ENCODE measurements at regions not wholly inside any gene's neighbourhood (a gene's known extent, or its start where the extent isn't known, plus 50 kb on each side); places are given as distances from the start of the nearest gene placed in this dataset.

DNA sequence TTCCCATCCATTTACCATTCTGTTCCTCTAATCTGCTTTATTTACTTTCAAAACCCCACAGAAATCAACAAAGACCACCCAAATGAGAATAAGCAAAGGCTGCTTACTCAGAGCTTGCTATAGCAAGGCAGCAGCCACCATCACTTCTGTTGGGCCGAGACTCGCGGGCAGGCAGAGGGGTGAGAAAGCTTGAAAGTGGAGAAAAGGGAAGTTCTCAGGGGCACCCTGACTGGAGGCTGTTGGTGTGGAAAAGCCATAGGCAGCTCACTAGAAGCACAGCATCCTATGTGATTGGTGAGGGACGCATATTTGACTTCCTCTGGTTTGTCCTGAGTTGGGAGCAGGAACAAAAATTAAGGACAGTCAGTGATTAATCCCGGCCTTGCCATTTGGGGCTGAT is 269.7 kb upstream of the THSD7B start:
- Mint-ChIP-seq H3K4me3 (no peak overlapping the region), H3K4me1 (no peaks in the 10 kb centered on the region), H3K27me3 (peaks cover 75% of the 10 kb centered on the region), H3K36me3 (ENCODE audit: insufficient read depth) (no peaks in the 10 kb centered on the region), H3K27ac (ENCODE audit: low read depth) (no peak overlapping the region), H3K9me3 (peaks cover 7% of the 10 kb centered on the region)
- DNase-seq (ENCODE audit: low spot score in 2 of 2) (no peak), ATAC-seq (replicated peaks; ENCODE audit: extremely low read depth, poor library complexity, severe bottlenecking) (no peak)

DNA sequence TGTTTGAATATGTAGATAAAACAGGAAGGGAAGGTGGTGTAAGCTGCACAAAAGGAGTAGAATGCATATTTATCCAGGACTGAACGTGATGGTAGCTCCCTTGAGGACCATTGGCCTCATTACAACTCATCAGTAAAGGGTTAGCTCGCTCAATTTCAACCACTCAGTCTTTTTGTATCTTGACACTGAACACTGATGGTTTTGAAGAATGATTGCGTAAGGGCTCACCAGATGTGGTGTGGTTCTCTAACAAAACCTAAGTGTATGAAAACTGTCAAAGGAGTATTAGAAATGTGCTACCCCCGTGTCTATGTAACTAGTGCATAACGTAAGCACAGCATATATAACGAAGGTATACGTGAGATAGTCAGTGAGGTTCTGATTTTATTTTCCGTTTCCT is 272.4 kb upstream of the THSD7B start:
- Mint-ChIP-seq H3K4me1 (no peaks in the 10 kb centered on the region), H3K9me3 (peaks cover 7% of the 10 kb centered on the region), H3K4me3 (no peak overlapping the region), H3K27me3 (peaks cover 67% of the 10 kb centered on the region), H3K36me3 (ENCODE audit: insufficient read depth) (no peaks in the 10 kb centered on the region), H3K27ac (ENCODE audit: low read depth) (no peak overlapping the region)
- no peak for ATAC-seq (replicated peaks; ENCODE audit: extremely low read depth, poor library complexity, severe bottlenecking)
- no peak for DNase-seq (ENCODE audit: low spot score in 2 of 2)

DNA sequence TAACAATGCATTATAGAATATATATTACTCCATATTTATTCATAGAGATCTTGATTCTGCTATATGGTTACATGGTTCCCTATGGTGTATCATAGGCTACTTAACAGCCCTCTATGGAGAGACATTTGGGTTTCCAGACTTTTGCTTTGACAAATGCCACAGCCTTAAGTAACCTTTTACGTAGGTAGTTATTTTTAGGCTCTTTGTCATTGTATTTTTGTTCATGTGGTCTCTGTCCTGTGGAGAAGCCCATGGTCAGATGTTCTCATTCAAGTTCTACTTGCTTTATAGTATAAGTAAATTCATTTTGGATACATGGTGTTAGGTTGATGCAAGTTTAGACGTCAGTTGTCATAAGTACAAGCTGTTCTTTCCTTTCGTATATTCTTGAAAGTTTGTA is 275.2 kb upstream of the THSD7B start:
- Mint-ChIP-seq H3K27ac (ENCODE audit: low read depth) (no peak overlapping the region), H3K36me3 (ENCODE audit: insufficient read depth) (no peaks in the 10 kb centered on the region), H3K27me3 (peaks cover 43% of the 10 kb centered on the region), H3K4me3 (no peak overlapping the region), H3K4me1 (no peaks in the 10 kb centered on the region), H3K9me3 (peaks cover 7% of the 10 kb centered on the region)
- ATAC-seq (replicated peaks; ENCODE audit: extremely low read depth, poor library complexity, severe bottlenecking) (no peak), DNase-seq (ENCODE audit: low spot score in 2 of 2) (no peak)

DNA sequence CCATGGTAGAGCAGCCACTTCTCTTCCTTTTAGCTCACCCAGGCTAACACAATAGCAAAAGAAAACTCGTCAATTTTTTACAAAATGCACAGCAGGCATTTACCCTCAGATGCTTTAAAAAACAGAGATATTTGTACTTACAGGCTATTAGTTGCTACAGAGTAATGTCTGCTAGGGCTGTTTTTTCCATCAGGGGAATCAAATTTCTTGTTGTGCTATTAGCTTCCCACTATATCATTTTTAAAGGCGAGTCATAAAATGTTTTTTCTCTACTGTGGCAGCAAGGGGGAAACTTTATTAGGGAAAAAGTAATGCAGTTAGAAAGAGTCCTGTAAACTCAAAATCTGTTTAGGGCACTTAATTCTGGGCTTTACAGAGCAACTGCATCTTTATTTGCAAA is 277.9 kb upstream of the THSD7B start:
- DNase-seq (ENCODE audit: low spot score in 2 of 2), result no peak
- H3K36me3 Mint-ChIP-seq (ENCODE audit: insufficient read depth), result no peaks in the 10 kb centered on the region
- no peak for ATAC-seq (replicated peaks; ENCODE audit: extremely low read depth, poor library complexity, severe bottlenecking)
- peaks cover 20% of the 10 kb centered on the region for H3K27me3 Mint-ChIP-seq
- H3K27ac Mint-ChIP-seq (ENCODE audit: low read depth), result no peak overlapping the region
- H3K4me1 Mint-ChIP-seq, result no peaks in the 10 kb centered on the region
- no peak overlapping the region for H3K4me3 Mint-ChIP-seq
- H3K9me3 Mint-ChIP-seq, result peaks cover 7% of the 10 kb centered on the region

DNA sequence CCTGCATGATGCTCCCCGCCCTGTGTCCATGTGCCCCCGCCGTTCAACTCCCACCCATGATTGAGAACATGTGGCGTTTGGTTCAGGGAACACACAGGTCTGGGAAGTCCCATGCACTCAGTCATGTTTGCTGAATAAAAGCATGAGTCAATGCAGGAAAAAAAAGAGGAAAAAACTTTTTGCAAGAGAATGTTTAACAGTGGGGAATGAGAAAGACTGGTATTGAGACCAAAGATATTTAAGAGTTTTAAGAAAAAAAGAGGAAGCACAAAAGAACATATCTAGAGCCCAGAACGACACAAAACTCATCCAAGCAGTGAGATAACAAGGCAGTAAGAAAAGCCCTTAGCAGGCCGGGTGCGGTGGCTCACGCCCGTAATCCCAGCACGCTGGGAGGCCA is 279.2 kb upstream of the THSD7B start:
- Mint-ChIP-seq H3K36me3 (ENCODE audit: insufficient read depth) (no peaks in the 10 kb centered on the region), H3K4me1 (no peaks in the 10 kb centered on the region), H3K4me3 (no peak overlapping the region), H3K9me3 (no peaks in the 10 kb centered on the region), H3K27ac (ENCODE audit: low read depth) (no peak overlapping the region), H3K27me3 (peaks cover 7% of the 10 kb centered on the region)
- no peak for ATAC-seq (replicated peaks; ENCODE audit: extremely low read depth, poor library complexity, severe bottlenecking)
- DNase-seq (ENCODE audit: low spot score in 2 of 2), result no peak

DNA sequence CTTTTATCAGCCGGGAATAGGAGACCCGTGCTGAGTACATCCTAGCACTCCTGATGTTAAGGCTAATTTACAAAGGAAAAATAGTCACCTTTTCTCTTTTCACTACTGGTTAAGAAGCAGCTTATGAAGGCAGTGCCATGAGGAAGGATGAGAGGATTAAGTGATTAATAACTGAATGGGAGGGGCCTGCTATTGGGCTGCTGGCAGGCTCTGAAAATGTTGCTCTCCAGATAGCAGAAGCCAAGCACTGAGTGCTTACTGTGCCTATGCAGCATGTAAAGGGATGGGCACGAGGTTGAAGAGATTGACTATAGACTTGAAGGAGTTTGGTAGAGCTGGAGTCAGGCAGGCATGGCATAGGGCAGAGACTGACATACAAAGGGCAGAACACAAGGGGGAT is 282.4 kb upstream of the THSD7B start:
- Mint-ChIP-seq H3K27me3 (peaks cover 11% of the 10 kb centered on the region), H3K27ac (ENCODE audit: low read depth) (no peak overlapping the region), H3K4me1 (no peaks in the 10 kb centered on the region), H3K36me3 (ENCODE audit: insufficient read depth) (no peaks in the 10 kb centered on the region), H3K4me3 (no peak overlapping the region), H3K9me3 (peaks cover 10% of the 10 kb centered on the region)
- ATAC-seq (replicated peaks; ENCODE audit: extremely low read depth, poor library complexity, severe bottlenecking) (no peak), DNase-seq (ENCODE audit: low spot score in 2 of 2) (no peak)

DNA sequence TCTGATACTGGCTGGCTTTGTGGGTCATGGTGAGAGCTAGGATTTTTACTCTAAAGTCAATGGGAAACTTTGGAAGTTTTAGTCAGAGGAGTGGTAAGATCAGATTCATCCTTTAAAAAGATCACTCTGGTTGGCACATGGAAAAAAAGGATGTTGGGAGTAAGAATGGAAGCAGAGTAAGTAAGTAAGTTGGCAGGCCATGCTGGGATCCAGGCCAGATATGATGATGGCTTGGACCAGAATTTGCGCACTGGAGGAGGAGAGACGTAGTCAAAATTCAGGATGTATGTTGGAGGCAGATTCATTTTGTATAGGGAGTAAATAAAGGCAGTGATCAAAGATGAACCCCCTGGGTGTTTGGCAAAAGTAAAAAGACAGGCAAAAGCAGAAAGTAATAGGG is 283.3 kb upstream of the THSD7B start:
- Mint-ChIP-seq H3K4me3 (no peak overlapping the region), H3K27me3 (peaks cover 12% of the 10 kb centered on the region), H3K4me1 (no peaks in the 10 kb centered on the region), H3K27ac (ENCODE audit: low read depth) (no peak overlapping the region), H3K9me3 (peaks cover 14% of the 10 kb centered on the region), H3K36me3 (ENCODE audit: insufficient read depth) (no peaks in the 10 kb centered on the region)
- ATAC-seq (replicated peaks; ENCODE audit: extremely low read depth, poor library complexity, severe bottlenecking) (no peak), DNase-seq (ENCODE audit: low spot score in 2 of 2) (no peak)

DNA sequence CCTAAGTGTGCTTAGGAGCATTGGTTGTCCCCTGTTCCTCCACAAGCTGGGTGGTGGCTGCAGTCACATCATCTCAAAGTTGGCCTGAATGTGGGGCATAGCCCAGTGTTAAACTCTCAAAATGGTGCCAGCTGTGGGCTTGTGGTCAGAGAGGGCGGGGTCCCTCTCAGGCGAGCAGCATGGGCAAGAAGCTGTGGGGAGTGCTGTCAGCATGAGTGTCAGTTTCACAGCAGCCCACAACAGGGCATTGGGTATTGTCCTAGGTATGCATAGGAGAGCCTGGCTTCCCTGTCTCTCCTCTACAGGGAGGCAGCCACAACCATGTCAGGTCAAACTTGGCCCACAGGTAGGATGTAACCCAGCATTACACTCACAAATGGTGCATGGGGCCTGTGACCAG is 285.6 kb upstream of the THSD7B start:
- ATAC-seq (replicated peaks; ENCODE audit: extremely low read depth, poor library complexity, severe bottlenecking), result no peak
- Mint-ChIP-seq H3K4me1 (no peaks in the 10 kb centered on the region), H3K27me3 (peaks cover 12% of the 10 kb centered on the region), H3K4me3 (no peak overlapping the region), H3K9me3 (peaks cover 14% of the 10 kb centered on the region), H3K36me3 (ENCODE audit: insufficient read depth) (no peaks in the 10 kb centered on the region), H3K27ac (ENCODE audit: low read depth) (no peak overlapping the region)
- DNase-seq (ENCODE audit: low spot score in 2 of 2), result no peak

DNA sequence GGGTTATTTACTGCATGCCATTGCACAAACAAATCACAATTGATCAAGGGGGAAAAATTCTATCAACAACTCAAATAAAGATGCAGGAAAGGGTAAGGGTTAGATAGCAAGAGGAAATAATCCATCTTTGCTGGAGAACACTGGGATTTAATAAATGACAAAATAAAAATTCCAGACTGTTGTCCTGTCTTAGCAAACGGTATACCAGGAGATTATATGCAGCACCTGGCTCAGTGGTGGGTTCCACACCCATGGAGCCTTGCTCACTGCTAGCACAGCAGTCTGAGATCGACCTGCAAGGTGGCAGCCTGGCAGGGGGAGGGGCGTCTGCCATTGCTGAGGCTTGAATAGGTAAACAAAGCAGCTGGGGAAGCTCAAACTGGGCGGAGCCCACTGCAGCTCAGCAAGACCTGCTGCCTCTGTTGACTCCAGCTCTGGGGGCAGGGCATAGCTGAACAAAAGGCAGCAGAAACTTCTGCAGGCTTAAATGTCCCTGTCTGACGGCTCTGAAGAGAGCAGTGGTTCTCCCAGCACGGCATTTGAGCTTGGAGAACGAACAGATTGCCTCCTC is 296.5 kb upstream of the THSD7B start:
- Mint-ChIP-seq H3K27ac (ENCODE audit: low read depth) (no peak overlapping the region), H3K27me3 (peaks cover 75% of the 10 kb centered on the region), H3K4me1 (no peaks in the 10 kb centered on the region), H3K9me3 (peaks cover 5% of the 10 kb centered on the region), H3K36me3 (ENCODE audit: insufficient read depth) (peaks cover 2% of the 10 kb centered on the region), H3K4me3 (no peak overlapping the region)
- DNase-seq (ENCODE audit: low spot score in 2 of 2) (no peak), ATAC-seq (replicated peaks; ENCODE audit: extremely low read depth, poor library complexity, severe bottlenecking) (no peak)

DNA sequence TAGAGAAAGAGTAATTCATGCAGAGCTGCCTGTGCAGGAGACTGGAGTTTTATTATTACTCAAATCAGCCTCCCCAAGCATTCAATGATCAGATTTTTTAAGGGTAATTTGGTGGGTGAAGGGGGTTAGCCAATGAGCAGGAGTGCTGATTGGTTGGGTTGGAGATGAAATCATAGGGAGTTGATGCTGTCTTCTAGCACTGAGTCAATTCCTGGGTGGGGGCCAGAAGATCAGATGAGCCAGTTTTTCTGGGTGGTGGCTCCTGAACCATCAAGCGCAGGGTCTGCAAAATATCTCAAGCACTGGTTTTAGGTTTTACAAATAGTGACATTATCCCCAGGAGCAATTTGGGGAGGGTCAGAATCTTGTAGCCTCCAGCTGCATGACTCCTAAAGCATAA is 312.8 kb upstream of the THSD7B start:
- Mint-ChIP-seq H3K9me3 (no peaks in the 10 kb centered on the region), H3K4me3 (no peak overlapping the region), H3K27me3 (peaks cover 92% of the 10 kb centered on the region), H3K27ac (ENCODE audit: low read depth) (no peak overlapping the region), H3K36me3 (ENCODE audit: insufficient read depth) (no peaks in the 10 kb centered on the region), H3K4me1 (no peaks in the 10 kb centered on the region)
- DNase-seq (ENCODE audit: low spot score in 2 of 2) (no peak), ATAC-seq (replicated peaks; ENCODE audit: extremely low read depth, poor library complexity, severe bottlenecking) (no peak)

DNA sequence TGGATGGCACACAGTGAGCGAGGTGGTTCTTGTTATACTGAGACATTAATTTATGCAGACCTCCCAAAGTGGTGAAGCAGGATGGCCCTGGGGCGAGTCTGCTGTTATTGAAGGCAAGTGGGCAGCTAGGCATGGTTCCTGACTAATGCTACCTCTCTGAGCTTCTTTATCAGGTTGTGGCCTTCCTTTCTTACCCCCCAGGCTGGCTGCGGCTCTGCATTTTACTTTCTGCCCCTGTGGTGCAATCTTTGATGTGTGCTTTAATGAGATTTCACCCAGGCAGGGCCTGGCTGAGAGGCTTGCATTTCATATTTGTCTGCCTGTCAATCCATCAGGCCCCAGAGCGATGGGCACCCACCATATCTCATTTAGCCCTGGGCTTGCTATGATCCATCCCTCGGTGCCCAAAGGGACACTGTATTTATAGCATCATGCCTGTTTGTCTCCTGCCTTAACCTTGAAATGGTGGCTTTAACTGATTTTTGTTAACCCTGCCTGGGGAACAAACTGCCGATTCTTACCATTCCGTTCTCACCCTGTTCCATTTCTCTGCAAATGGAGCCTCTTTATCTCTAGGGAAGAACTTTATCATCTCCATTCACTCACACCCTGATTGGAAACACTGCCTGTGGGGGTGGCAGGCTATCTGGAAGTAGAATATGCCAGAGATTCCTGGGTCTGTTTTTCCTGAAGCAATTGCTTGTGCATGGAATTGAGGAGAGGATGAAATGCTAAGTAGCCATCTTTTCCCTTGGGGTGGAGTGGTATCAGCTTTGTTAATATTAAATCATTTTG is 316.2 kb upstream of the THSD7B start:
- no peaks in the 10 kb centered on the region for H3K9me3 Mint-ChIP-seq
- ATAC-seq (replicated peaks; ENCODE audit: extremely low read depth, poor library complexity, severe bottlenecking), result no peak

DNA sequence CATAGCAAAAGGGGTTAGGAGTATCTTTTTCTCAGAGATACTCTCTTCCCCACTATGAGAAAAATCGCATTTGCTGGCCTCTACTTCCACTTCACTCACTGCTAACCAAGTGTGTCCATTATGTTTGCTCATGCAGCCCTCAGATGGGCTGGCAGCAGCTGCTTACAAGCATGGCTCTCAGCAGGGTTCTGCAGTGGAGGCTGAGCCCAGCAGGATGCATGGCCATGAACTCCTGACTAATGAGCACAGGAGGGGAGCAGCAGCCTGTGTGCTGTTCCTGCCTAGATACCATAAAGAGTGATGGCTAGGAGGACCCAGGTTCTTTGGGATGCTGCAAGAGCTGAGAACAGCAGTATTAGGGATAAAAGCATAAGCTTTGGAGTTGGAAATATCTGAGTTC is 316.9 kb upstream of the THSD7B start:
- H3K9me3 Mint-ChIP-seq, result no peaks in the 10 kb centered on the region
- DNase-seq (ENCODE audit: low spot score in 2 of 2) (no peak), ATAC-seq (replicated peaks; ENCODE audit: extremely low read depth, poor library complexity, severe bottlenecking) (no peak)
- peaks cover 70% of the 10 kb centered on the region for H3K27me3 Mint-ChIP-seq
- no peak overlapping the region for H3K27ac Mint-ChIP-seq (ENCODE audit: low read depth)
- no peaks in the 10 kb centered on the region for H3K4me1 Mint-ChIP-seq
- H3K4me3 Mint-ChIP-seq, result no peak overlapping the region
- H3K36me3 Mint-ChIP-seq (ENCODE audit: insufficient read depth), result no peaks in the 10 kb centered on the region

More for the DNA sequence above, 316.2 kb upstream of the THSD7B start:
- H3K4me1 Mint-ChIP-seq, result no peaks in the 10 kb centered on the region
- no peak overlapping the region for H3K27ac Mint-ChIP-seq (ENCODE audit: low read depth)
- no peaks in the 10 kb centered on the region for H3K36me3 Mint-ChIP-seq (ENCODE audit: insufficient read depth)
- H3K4me3 Mint-ChIP-seq, result no peak overlapping the region
- peaks cover 77% of the 10 kb centered on the region for H3K27me3 Mint-ChIP-seq
- DNase-seq (ENCODE audit: low spot score in 2 of 2), result no peak

DNA sequence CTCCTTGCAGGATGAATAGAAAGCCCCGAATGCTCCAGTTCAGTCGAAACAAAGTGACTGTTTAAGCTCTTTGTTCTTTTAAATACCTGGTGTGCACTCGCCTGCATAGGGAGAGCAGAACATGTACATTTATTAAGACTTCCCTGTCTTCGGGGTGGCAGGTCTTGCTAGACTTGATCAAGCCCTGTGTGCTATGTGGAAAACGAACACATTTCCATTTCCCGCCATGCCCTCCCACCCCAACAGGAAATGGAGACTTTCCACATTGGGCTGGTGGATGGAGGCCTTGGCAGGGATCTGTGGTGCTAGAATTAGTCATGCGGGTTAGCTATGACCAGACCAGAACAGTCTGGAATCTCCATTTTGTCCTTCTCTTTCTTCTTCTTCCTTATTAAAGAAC is 321.0 kb upstream of the THSD7B start:
- DNase-seq (ENCODE audit: low spot score in 2 of 2), result no peak
- Mint-ChIP-seq H3K27me3 (peaks cover 34% of the 10 kb centered on the region), H3K4me1 (no peaks in the 10 kb centered on the region)

More for the DNA sequence above, 321.0 kb upstream of the THSD7B start:
- H3K9me3 Mint-ChIP-seq, result no peaks in the 10 kb centered on the region
- no peak for ATAC-seq (replicated peaks; ENCODE audit: extremely low read depth, poor library complexity, severe bottlenecking)
- H3K4me3 Mint-ChIP-seq, result no peak overlapping the region
- no peaks in the 10 kb centered on the region for H3K36me3 Mint-ChIP-seq (ENCODE audit: insufficient read depth)
- no peak overlapping the region for H3K27ac Mint-ChIP-seq (ENCODE audit: low read depth)

All from central memory CD8-positive, alpha-beta T cell (primary cell).